ENCODE measurements at regions not wholly inside any gene's neighbourhood (a gene's known extent, or its start where the extent isn't known, plus 50 kb on each side); places are given as distances from the start of the nearest gene placed in this dataset.

DNA sequence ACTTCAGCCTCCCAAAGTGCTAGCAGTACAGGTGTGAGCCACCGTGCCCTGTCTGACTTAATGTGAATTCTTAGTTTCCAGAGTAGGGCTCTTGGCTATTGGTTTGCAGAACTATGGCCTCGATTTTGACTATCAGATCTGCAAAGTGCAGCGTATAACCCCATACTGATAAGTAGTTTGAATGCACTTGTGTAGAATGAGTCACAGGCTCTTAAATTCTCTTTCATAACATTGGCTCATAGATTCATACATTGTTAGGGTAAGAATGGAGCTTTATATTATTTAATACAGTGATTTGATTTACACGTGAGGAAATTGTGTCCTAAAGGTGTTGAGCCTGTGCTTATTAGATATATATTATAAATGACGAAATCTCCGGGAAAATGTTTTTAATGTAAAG is 109.9 kb downstream of the ZPLD1 start:
- no peak for DNase-seq (ENCODE audit: low read depth)
- H3K4me3 ChIP-seq (ENCODE audit: low read depth, low read length), result no peak overlapping the region
- TF ChIP-seq, protein P1, sequence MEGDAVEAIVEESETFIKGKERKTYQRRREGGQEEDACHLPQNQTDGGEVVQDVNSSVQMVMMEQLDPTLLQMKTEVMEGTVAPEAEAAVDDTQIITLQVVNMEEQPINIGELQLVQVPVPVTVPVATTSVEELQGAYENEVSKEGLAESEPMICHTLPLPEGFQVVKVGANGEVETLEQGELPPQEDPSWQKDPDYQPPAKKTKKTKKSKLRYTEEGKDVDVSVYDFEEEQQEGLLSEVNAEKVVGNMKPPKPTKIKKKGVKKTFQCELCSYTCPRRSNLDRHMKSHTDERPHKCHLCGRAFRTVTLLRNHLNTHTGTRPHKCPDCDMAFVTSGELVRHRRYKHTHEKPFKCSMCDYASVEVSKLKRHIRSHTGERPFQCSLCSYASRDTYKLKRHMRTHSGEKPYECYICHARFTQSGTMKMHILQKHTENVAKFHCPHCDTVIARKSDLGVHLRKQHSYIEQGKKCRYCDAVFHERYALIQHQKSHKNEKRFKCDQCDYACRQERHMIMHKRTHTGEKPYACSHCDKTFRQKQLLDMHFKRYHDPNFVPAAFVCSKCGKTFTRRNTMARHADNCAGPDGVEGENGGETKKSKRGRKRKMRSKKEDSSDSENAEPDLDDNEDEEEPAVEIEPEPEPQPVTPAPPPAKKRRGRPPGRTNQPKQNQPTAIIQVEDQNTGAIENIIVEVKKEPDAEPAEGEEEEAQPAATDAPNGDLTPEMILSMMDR (IDR thresholded peaks at IDR 0.05; ENCODE audit: control insufficient read depth, extremely low read depth, insufficient read depth), result no peak

DNA sequence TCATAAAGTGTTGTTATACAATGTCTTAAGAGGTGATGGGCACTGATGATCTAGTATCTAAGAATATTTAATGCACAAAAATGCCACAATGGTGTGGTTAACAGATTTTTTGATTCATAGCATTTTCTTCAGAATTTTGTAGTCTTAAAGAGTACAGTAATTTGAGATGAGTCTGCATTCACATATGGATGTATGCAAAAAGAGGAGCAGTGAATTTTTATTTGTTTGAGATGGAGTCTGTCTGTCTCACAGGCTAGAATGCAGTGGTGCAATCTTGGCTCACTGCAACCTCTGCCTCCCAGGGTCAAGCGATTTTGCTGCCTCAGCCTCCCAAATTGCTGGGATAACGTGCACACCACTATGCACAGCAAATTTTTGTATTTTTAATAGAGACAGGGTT is 110.5 kb downstream of the ZPLD1 start:
- H3K4me3 ChIP-seq (ENCODE audit: low read depth, low read length), result no peak overlapping the region
- no peak for DNase-seq (ENCODE audit: low read depth)
- TF ChIP-seq, protein P1 (IDR thresholded peaks at IDR 0.05; ENCODE audit: control insufficient read depth, extremely low read depth, insufficient read depth), result no peak

DNA sequence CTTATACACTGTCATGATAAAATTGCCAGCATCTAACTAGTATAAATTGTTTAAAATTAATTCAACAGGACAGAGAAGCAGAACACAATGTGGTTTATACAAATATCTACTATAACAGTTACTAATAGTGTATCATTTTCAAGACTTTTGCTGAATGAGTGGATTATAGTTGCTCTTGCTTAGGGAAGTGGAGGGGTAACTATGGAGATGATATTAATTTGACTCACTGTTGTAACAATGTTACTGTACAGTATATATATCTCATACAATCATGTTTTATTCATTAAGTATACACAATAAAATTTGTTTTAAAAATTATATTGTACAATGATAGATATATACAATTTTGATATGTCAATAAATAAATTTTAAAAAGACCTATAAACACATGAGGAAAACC is 119.1 kb downstream of the ZPLD1 start:
- no peak for DNase-seq (ENCODE audit: low read depth)
- TF ChIP-seq, protein P1 (IDR thresholded peaks at IDR 0.05; ENCODE audit: control insufficient read depth, extremely low read depth, insufficient read depth), result no peak
- H3K4me3 ChIP-seq (ENCODE audit: low read depth, low read length), result no peak overlapping the region

DNA sequence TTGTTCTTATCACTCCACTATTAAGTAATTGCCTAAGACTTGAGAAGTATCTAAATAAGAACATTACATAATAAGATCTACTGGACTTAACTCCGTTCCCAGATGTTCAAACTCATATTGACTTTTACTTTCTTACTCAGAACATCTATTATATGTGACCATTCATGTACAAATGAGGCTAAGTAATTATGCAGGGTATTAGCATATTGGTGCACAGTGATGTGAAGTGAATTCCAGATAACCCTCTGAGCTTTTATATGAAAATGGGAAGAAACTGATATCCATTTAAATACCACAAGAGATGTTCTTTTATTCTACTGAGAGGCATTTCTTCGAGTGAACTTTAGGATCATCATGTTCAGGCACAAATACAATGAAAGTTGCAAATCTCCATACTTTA is 135.7 kb downstream of the ZPLD1 start:
- no peak overlapping the region for H3K4me3 ChIP-seq (ENCODE audit: low read depth, low read length)
- TF ChIP-seq, protein P1 (IDR thresholded peaks at IDR 0.05; ENCODE audit: control insufficient read depth, extremely low read depth, insufficient read depth), result no peak
- DNase-seq (ENCODE audit: low read depth), result no peak

DNA sequence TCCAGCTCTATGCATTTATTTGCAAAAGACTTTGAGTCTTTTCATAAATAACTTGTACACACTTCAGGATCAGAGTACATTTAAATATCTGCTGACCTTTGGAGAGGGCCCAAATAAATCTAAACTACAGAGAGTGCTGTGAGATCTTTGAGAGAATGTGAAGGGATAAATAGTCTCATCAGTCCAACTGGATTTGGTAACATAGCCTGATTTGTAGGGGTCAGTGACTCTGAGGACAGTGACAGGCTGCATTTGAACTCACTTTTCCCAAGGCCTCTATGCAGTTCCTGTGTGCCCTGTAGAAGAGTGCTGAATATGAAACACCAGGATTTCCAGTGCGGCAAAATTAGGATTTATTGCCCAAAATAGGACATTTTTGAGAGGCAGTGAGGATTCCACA is 136.2 kb downstream of the ZPLD1 start:
- no peak for DNase-seq (ENCODE audit: low read depth)
- TF ChIP-seq, protein P1 (IDR thresholded peaks at IDR 0.05; ENCODE audit: control insufficient read depth, extremely low read depth, insufficient read depth), result no peak
- H3K4me3 ChIP-seq (ENCODE audit: low read depth, low read length), result no peak overlapping the region

DNA sequence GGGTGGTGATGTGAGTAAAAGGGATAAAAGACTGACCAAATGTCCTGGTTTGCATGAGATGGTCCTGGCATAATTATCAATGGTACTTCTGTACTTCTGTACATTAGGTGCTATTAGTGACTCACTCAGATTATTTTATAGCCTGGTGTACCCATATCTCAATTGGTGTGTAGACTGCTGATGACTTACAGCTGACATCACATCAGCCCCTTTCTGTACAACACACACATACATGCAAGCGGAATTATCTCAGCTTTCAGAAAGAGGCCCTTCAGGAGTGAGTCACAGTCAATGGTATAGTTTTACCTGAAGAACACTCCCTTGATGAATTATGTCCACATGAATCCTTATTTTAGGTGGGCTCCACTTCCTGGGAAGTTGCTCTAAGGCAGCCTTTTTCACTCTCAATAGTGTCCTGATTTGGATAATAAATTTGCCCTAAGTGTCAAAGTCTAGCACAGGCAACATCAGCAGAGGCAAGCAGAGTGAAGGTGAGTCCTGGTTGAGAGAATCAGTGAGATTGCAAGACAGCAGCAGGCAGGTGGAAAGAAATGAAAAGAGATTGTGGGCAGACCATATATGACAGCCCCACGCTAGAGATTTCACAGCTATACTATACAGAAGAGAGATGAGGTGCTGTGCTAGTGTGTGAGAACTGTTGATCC is 137.0 kb downstream of the ZPLD1 start:
- TF ChIP-seq, protein P1 (IDR thresholded peaks at IDR 0.05; ENCODE audit: control insufficient read depth, extremely low read depth, insufficient read depth), result no peak
- H3K4me3 ChIP-seq (ENCODE audit: low read depth, low read length), result no peak overlapping the region
- DNase-seq (ENCODE audit: low read depth), result no peak

DNA sequence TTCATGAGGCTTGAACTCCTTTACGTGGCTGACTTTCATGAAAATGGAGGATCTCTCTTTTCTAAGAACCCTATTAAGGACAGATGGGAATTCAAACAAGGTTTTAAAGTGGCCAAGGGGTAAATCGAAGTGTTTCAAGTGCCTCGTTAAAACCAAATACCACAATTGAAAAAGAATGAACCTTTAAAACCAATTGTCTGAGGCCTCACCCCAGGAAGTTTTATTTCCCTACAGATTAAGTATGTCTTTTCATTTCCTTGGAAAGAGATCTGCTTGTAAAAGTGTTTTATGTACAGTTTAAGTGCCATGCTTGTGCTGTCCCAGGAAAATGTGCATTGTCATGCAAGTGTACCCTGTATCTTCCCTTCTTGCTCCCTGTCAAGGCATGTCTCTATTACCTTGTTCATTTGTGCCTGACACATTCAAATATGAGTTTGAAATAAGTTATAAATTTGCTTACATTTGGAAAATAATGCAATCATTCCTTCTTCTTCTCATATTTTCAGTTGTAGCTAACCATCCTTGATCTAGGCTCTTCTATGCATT is 138.7 kb downstream of the ZPLD1 start:
- no peak for DNase-seq (ENCODE audit: low read depth)
- H3K4me3 ChIP-seq (ENCODE audit: low read depth, low read length), result no peak overlapping the region
- TF ChIP-seq, protein P1 (IDR thresholded peaks at IDR 0.05; ENCODE audit: control insufficient read depth, extremely low read depth, insufficient read depth), result no peak
